Ovary (tissue), 7 donors: ENCODE measurements at regions not wholly inside any gene's neighbourhood (a gene's known extent, or its start where the extent isn't known, plus 50 kb on each side); places are given as distances from the start of the nearest gene placed in this dataset.

Experiments used
- DNase-seq, 5 donors: peaks; one replicate each; pipeline ENCODE4 v3.0.0-alpha.2; 2019 to 2020
- H3K27ac ChIP-seq, 2 donors: fragments of 200-600 bp; one replicate each; pipeline versions ENCODE4 v1.5.1 to v1.8.0; 2019 to 2022
- H3K27me3 ChIP-seq: fragments of 200-600 bp; one replicate; pipeline ENCODE4 v1.8.0; 2022
- H3K36me3 ChIP-seq: fragments of 200-600 bp; sonication (generic); one replicate; pipeline ENCODE4 v1.5.1; 2019
- H3K4me1 ChIP-seq: one replicate; pipeline ENCODE4 v1.8.1; 2013; ENCODE audit warnings: mild to moderate bottlenecking, moderate library complexity; ENCODE audit not compliant: insufficient read depth
- H3K4me3 ChIP-seq: fragments of 200-600 bp; sonication (generic); one replicate; pipeline ENCODE4 v1.5.1; 2017
- H3K9me3 ChIP-seq, 2 donors: fragments of 200-600 bp in 1 of 2; sonication (generic) in 1 of 2; one replicate each; pipeline versions ENCODE4 v1.5.1 to v1.8.1; 2013 to 2019; ENCODE audit warnings: mild to moderate bottlenecking in 1 of 2, moderate library complexity in 1 of 2
- EP300 ChIP-seq: sonication (generic); formaldehyde crosslinking; IDR thresholded peaks from one replicate; pipeline ENCODE4 v1.6.1; 2017; ENCODE audit warnings: antibody characterized with exemption
- POLR2A ChIP-seq: fragments of 450-650 bp; IDR thresholded peaks from one replicate; pipeline ENCODE4 v1.6.1; 2017; ENCODE audit warnings: antibody characterized with exemption, mild to moderate bottlenecking, moderate library complexity
- WGBS, 3 donors: extraction: QIAGEN DNeasy Blood & Tissue Kit in 1 of 3; methylation state at CpG; one replicate each; pipeline versions ENCODE4 v1.1.5 to v1.1.7; 2013 to 2017; 5-methylcytosine and 5-hydroxymethylcytosine counted together
- intact Hi-C, 4 donors: fragments of 100-400 bp; cut with DNase I; formaldehyde crosslinking; loops; one replicate each; pipeline versions ENCODE4 v1.11.0 to v1.15.1; 2022 to 2023
- TF ChIP-seq, protein P1 (sequence below), 3 donors: fragments of 450-650 bp in 2 of 3; fragments of 200-600 bp in 1 of 3; IDR thresholded peaks; one replicate each; pipeline versions ENCODE4 v1.5.1 to v1.8.0; 2016 to 2022; ENCODE audit warnings: antibody characterized with exemption in 3 of 3, mild to moderate bottlenecking in 1 of 3
- donor health status: DM: no; HTN: no; CAD: no; lungs with moderate emphysema.
- donor health status: DM: no; HTN: no; CAD: no.
- donor health status: Bipolar disorder and iron deficiency.
- donor health status: DM: no; HTN: no; CAD: no.
- donor health status: DM: yes; HTN: yes; CAD: no.

DNA sequence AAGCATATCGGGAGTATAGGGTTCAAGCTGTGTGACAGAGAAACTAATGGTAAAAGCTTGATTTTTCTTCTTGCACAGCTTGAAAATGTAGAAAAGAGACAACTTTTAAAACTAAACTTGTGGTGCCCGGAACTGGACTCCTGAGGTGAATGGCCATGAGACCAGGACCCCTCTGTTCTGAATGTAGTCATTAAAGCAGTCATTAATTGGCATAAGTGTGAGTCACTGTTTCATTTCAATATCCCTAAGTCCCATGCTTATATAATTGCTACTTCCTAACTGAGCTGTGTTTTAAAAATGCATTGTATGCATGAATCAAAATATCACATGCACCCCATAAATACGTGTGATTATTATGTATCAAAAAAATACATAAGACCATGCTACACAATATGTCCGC is 463.1 kb upstream of the DYNLRB2 start:
- DNase-seq: no peak
- no peaks in the 10 kb centered on the region for H3K9me3 ChIP-seq
- no peak overlapping the region for H3K27ac ChIP-seq
- no peaks in the 10 kb centered on the region for H3K27me3 ChIP-seq
- H3K4me1 ChIP-seq: peaks cover 1% of the 10 kb centered on the region
- H3K4me3 ChIP-seq: no peak overlapping the region
- intact Hi-C loops: loop anchor here in 1 of 4 donors (10.0 kb wide), 1 partner anchor 1573 kb away; no protein-coding TSS in a partner anchor
- WGBS, 3 donors: 71 to 95% (median 73%) methylated on average over 4 of the region's 4 CpGs
- no peaks in the 10 kb centered on the region for H3K36me3 ChIP-seq
- TF ChIP-seq POLR2A (no peak), EP300 (no peak)
- TF ChIP-seq, protein P1, sequence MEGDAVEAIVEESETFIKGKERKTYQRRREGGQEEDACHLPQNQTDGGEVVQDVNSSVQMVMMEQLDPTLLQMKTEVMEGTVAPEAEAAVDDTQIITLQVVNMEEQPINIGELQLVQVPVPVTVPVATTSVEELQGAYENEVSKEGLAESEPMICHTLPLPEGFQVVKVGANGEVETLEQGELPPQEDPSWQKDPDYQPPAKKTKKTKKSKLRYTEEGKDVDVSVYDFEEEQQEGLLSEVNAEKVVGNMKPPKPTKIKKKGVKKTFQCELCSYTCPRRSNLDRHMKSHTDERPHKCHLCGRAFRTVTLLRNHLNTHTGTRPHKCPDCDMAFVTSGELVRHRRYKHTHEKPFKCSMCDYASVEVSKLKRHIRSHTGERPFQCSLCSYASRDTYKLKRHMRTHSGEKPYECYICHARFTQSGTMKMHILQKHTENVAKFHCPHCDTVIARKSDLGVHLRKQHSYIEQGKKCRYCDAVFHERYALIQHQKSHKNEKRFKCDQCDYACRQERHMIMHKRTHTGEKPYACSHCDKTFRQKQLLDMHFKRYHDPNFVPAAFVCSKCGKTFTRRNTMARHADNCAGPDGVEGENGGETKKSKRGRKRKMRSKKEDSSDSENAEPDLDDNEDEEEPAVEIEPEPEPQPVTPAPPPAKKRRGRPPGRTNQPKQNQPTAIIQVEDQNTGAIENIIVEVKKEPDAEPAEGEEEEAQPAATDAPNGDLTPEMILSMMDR (IDR thresholded peaks at IDR 0.05): no peak

DNA sequence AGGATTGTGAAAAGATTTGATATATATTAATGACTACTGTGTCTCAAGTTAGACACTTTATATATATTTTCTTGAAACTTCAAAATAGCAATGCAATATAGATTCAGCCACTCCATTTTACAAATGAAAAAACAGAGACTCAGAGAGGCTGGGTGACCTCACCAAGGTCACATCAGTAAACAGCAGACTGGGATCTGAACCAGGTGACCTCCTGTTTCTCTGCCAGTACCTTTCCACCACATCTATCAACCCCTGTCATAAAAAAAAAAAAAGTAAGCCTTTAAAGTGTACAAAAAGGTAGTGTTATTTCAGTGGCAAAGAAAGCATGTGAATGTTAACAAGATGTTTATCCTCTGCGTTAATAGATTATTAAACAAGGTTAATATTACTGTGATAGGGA is 466.5 kb upstream of the DYNLRB2 start:
- WGBS, 3 donors: 90 to 100% (median 97%) methylated on average over 1 of the region's 1 CpG
- Histone ChIP-seq H3K36me3 (no peaks in the 10 kb centered on the region), H3K27ac (no peak overlapping the region), H3K4me3 (no peak overlapping the region), H3K4me1 (no peaks in the 10 kb centered on the region), H3K27me3 (no peaks in the 10 kb centered on the region), H3K9me3 (no peaks in the 10 kb centered on the region)
- TF ChIP-seq, protein P1 (IDR thresholded peaks at IDR 0.05): no peak
- TF ChIP-seq POLR2A (no peak), EP300 (no peak)
- no peak for DNase-seq
- intact Hi-C loops: loop anchor here in 1 of 4 donors (10.0 kb wide), 1 partner anchor 1570 kb away; no protein-coding TSS in a partner anchor

DNA sequence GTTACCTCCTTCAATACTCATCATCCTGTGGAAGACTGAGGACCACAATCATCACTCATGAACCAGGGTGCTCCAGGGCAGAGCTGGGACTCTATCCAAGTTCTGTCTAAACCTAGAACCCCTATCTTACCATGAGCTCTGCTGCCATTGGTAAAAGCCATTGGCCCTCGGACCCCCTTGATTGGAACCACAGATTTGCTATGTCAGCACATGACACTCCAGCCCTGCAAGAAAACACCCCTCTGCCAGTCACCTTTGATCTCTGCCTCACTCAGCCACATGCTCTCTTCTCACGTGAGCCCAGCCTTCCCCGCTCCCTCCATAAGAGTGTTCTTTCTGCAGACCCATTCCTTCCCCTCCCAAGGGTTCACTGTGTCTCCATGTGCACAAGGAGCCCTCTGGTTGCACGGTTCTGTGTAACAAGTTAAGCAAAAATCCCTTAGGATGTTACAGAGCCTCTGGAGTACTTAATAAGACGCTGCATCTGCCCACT is 468.8 kb upstream of the DYNLRB2 start:
- intact Hi-C loops: loop anchor here in 1 of 4 donors (10.0 kb wide), 1 partner anchor 1567 kb away; no protein-coding TSS in a partner anchor
- no peak for DNase-seq

DNA sequence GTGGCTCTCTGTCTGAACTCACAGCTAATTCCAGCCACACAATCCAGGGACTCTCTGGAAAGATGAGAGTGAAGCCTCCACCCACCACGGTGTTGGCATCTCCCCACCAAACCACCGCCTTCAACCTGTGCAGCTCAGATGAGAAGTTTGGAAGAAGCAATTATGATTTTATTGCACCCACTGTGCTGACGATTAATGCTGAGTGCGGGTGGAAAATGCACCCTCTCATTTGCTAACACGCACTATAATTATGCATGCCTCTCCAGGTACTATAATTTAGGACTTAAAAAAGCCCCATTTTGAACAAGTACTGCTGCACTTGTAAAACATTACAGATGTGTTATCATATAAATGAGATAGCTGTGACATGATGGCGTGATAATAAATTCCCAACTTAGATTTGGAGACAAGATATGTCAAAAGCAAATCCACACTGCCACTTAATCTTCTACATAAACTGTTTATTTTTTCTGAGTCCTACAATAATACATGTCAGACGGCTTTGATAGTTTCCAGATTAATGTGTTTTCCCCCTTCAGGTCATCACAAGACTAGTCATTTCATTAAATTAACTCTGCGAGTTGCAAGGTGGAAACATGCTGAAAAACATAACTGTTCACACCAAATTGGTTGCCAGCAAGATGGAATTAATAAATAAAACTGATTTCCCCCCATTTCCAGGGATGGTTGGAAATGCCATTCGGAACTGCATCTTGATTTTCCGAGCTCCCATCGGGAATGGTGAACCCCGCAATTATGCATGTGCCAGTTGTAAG is 466.5 kb upstream of the MAF start:
- Histone ChIP-seq H3K4me1 (no peaks in the 10 kb centered on the region), H3K27ac (no peak overlapping the region), H3K36me3 (no peaks in the 10 kb centered on the region), H3K4me3 (no peak overlapping the region), H3K9me3 (no peaks in the 10 kb centered on the region), H3K27me3 (no peaks in the 10 kb centered on the region)
- DNase-seq: no peak
- TF ChIP-seq, protein P1 (IDR thresholded peaks at IDR 0.05): no peak
- TF ChIP-seq POLR2A (no peak), EP300 (no peak)
- intact Hi-C loops: loop anchor here in 1 of 4 donors (5.0 kb wide), 1 partner anchor 585 kb away; no protein-coding TSS in a partner anchor
- WGBS, 3 donors: 88 to 90% (median 90%) methylated on average over 12 of the region's 12 CpGs

More for the DNA sequence above, 468.8 kb upstream of the DYNLRB2 start:
- TF ChIP-seq POLR2A (no peak), EP300 (no peak)
- TF ChIP-seq, protein P1 (IDR thresholded peaks at IDR 0.05): no peak
- H3K27me3 ChIP-seq: no peaks in the 10 kb centered on the region
- no peaks in the 10 kb centered on the region for H3K36me3 ChIP-seq
- no peaks in the 10 kb centered on the region for H3K9me3 ChIP-seq
- no peaks in the 10 kb centered on the region for H3K4me1 ChIP-seq
- no peak overlapping the region for H3K4me3 ChIP-seq
- WGBS, 3 donors: 80 to 81% (median 81%) methylated on average over 5 of the region's 5 CpGs
- no peak overlapping the region for H3K27ac ChIP-seq
